Mucosa of descending colon (tissue), 3 donors: ENCODE measurements at regions not wholly inside any gene's neighbourhood (a gene's known extent, or its start where the extent isn't known, plus 50 kb on each side); places are given as distances from the start of the nearest gene placed in this dataset.

Experiments
- ATAC-seq: fragments of 200-7000 bp; cut with Tn5 transposase; one replicate; pipeline ENCODE4 v1.9.1; 2020; ENCODE audit warnings: mild to moderate bottlenecking, moderate library complexity
- DNase-seq, 3 donors: peaks; one replicate each; pipeline ENCODE4 v3.0.0-alpha.2; 2020
- H3K36me3 ChIP-seq: fragments of 200-600 bp; one replicate; pipeline ENCODE4 v1.8.0; 2021; ENCODE audit warnings: low read depth, mild to moderate bottlenecking
- H3K4me1 ChIP-seq: fragments of 200-600 bp; one replicate; pipeline ENCODE4 v1.8.0; 2021; ENCODE audit warnings: low read depth, mild to moderate bottlenecking
- H3K4me3 ChIP-seq: fragments of 200-600 bp; one replicate; pipeline ENCODE4 v1.8.0; 2021; ENCODE audit warnings: mild to moderate bottlenecking
- H3K9me3 ChIP-seq: fragments of 200-600 bp; one replicate; pipeline ENCODE4 v1.8.0; 2021; ENCODE audit warnings: mild to moderate bottlenecking
- intact Hi-C, 2 donors: fragments of 100-400 bp; cut with DNase I in 1 of 2; cut with micrococcal nuclease in 1 of 2; formaldehyde crosslinking; loops; one replicate each; pipeline versions ENCODE4 v1.11.0 to v1.11.1; 2022; cut with DNase I, micrococcal nuclease
- TF ChIP-seq, protein P1 (sequence below): fragments of 200-600 bp; IDR thresholded peaks from one replicate; pipeline ENCODE4 v1.8.0; 2022; ENCODE audit warnings: antibody characterized with exemption, mild to moderate bottlenecking
- donor health status: DM: no; HTN: no; CAD: no; lungs with moderate emphysema.
- donor health status: DM: no; HTN: no; CAD: no.
- donor health status: DM: no; HTN: yes; CAD: no.

DNA sequence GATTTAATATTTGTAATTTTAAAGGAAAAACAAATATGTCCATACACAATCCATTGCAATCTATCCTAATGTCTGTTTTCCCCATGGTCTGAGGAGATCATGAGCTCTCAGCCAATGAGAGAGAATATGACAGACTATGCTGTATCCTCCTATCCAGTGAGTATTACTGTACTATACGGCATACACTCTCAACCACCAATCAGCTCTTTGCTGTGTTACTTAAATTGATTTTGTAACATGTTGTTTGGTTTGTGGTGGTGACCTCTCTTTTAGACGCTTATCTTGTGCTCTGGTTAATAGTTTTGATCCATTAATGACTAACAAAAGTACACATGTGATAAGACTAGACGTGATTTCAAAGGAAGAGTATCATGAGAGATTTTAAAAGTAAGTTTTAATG is 231.5 kb upstream of the FOXN3 start:
- intact Hi-C loops: no loop called here
- Histone ChIP-seq H3K36me3 (no peaks in the 10 kb centered on the region), H3K9me3 (no peaks in the 10 kb centered on the region), H3K4me1 (no peaks in the 10 kb centered on the region), H3K4me3 (no peak overlapping the region)
- ATAC-seq (no peak), DNase-seq (no peak)
- TF ChIP-seq, protein P1, sequence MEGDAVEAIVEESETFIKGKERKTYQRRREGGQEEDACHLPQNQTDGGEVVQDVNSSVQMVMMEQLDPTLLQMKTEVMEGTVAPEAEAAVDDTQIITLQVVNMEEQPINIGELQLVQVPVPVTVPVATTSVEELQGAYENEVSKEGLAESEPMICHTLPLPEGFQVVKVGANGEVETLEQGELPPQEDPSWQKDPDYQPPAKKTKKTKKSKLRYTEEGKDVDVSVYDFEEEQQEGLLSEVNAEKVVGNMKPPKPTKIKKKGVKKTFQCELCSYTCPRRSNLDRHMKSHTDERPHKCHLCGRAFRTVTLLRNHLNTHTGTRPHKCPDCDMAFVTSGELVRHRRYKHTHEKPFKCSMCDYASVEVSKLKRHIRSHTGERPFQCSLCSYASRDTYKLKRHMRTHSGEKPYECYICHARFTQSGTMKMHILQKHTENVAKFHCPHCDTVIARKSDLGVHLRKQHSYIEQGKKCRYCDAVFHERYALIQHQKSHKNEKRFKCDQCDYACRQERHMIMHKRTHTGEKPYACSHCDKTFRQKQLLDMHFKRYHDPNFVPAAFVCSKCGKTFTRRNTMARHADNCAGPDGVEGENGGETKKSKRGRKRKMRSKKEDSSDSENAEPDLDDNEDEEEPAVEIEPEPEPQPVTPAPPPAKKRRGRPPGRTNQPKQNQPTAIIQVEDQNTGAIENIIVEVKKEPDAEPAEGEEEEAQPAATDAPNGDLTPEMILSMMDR: no peak

DNA sequence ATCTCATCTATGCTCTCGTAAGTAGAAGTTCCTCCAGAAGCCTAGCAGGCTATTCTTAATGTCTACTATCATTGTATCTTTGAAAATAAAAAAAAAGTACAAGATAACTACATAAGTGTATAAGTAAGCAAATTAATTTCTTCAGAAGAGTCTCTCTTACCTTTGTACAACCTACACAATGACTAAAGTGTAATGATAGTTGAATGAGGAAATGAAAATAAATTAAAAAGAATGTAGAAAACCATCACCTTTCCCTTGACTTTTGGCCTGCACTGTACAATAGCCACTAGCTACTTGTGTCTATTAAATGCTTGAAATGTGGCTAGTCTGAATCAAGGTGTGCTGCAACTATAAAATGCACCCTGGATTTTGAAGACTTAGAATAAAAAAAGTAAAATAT is 229.9 kb upstream of the FOXN3 start:
- TF ChIP-seq, protein P1: no peak
- Histone ChIP-seq H3K4me1 (peaks cover under 1% of the 10 kb centered on the region), H3K9me3 (no peaks in the 10 kb centered on the region), H3K4me3 (no peak overlapping the region), H3K36me3 (no peaks in the 10 kb centered on the region)
- intact Hi-C loops: no loop called here
- DNase-seq: no peak
- no peak for ATAC-seq

DNA sequence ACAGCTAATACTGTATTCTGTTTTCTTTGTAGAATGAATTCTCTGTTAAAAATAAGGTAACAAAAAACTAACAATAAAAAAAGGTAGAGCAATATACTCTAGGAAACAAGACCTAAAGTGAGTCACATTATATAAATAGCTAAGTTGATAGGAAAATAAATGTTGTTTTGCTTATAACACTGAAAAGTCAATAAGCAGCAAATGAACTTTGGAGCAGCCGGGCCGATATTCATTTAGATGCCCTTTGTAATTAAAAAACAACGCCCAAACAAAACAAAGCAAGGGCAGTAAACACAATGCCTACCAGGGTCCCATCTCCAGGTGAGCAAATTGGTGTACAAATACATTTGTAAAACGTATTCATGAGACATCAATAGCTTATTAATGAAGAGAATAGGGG is 227.6 kb upstream of the FOXN3 start:
- TF ChIP-seq, protein P1: no peak
- intact Hi-C loops: no loop called here
- DNase-seq (no peak), ATAC-seq (peak; percentile 9)
- H3K9me3 ChIP-seq: no peaks in the 10 kb centered on the region
- H3K4me3 ChIP-seq: no peak overlapping the region
- H3K36me3 ChIP-seq: no peaks in the 10 kb centered on the region
- peaks cover 4% of the 10 kb centered on the region for H3K4me1 ChIP-seq

DNA sequence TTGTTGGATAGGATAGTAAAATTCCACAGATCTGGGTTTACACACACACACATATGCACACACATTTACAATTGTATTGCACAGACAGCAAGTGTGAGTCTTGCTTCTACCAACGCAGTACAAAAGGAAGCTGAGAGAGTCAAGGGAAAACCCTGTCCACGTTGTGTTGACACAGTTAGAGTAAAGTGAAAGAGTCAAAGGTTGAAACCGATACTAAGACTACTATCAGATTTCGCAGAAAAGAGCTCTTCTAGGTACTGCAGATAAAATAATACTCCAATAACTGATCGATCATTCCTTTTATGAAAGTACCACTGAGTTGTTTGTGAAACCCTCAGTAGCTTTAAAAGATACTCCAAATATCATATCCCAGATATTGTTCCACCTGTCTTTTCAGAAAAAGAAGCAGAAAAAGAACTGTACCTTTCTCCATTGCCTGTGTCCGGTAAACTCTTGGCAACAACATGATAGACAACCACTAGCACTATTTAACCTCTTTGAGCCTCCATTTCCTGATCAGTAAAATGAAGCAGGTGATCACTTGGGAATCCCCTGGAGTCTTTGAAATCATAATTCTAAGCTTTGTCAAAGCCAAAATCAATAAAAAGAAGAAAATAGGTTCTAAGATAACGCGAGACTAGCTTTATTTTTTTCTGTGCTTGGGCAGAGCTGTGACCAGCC is 224.6 kb upstream of the FOXN3 start:
- Histone ChIP-seq H3K4me1 (peaks cover 4% of the 10 kb centered on the region), H3K9me3 (no peaks in the 10 kb centered on the region), H3K4me3 (no peak overlapping the region), H3K36me3 (no peaks in the 10 kb centered on the region)
- DNase-seq (peak in 1 of 3 donors; percentile 35), ATAC-seq (peak; percentile 98)
- TF ChIP-seq, protein P1: no peak
- intact Hi-C loops: no loop called here

DNA sequence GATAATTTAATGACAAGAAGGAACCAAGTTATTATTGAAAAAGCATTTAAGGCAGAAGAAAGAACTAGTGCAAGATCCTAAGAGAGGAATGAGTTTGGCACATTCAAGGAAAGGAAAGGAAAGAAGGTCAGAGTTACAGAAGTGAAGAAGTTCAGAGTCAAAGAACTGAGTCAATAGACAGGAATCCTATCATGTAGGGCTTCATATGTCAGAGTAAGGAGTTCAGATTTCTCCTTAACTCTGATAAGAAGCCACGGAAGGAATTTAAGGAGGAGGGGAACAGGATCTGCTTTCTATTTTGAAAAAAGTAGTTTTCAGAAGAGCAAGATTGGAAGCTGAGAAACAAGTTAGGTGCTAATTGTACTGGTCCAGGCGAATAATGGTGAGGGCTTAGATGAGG is 223.1 kb upstream of the FOXN3 start:
- no peak for DNase-seq
- Histone ChIP-seq H3K4me3 (no peak overlapping the region), H3K4me1 (peaks cover 4% of the 10 kb centered on the region), H3K9me3 (no peaks in the 10 kb centered on the region), H3K36me3 (no peaks in the 10 kb centered on the region)
- TF ChIP-seq, protein P1: no peak
- ATAC-seq: no peak
- intact Hi-C loops: no loop called here

DNA sequence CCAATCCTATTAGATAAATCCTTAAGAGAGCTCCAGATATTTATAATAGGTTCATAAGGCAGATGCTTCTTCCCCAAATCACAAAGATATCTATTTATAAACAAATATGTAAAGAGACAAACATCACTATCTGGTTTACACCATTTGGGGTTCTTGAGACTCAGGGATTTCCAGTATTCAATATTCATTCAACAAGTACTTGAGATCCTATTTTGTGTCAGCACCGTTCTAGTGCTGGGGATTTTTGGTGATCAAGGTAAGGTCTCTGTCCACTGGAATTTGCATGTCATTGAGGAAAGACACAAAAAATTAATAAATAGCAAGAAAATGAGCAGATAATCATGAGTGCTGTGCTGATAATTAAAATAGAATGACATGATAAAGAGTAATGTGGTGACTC is 222.7 kb upstream of the FOXN3 start:
- H3K4me3 ChIP-seq: no peak overlapping the region
- peaks cover 4% of the 10 kb centered on the region for H3K4me1 ChIP-seq
- TF ChIP-seq, protein P1: no peak
- ATAC-seq (no peak), DNase-seq (no peak)
- H3K9me3 ChIP-seq: no peaks in the 10 kb centered on the region
- H3K36me3 ChIP-seq: no peaks in the 10 kb centered on the region
- intact Hi-C loops: no loop called here
